GM18868 (cell line): ENCODE measurements at regions not wholly inside any gene's neighbourhood (a gene's known extent, or its start where the extent isn't known, plus 50 kb on each side); places are given as distances from the start of the nearest gene placed in this dataset.
"Not testable (repeated sequence)": the region's sequence is repeated elsewhere in the genome, so short reads cannot be mapped to it uniquely, and the experiment has no call there.

Experiments used
- ATAC-seq: cut with Tn5 transposase; IDR thresholded peaks from one replicate; pipeline ENCODE4 v1.9.1; 2021; ENCODE audit warnings: mild to moderate bottlenecking, moderate library complexity; ENCODE audit not compliant: unreplicated experiment

GRCh38 chr15:62657501-62657900 lies 385.0 kb upstream of the TPM1 start:
- not testable (repeated sequence) for ATAC-seq

DNA sequence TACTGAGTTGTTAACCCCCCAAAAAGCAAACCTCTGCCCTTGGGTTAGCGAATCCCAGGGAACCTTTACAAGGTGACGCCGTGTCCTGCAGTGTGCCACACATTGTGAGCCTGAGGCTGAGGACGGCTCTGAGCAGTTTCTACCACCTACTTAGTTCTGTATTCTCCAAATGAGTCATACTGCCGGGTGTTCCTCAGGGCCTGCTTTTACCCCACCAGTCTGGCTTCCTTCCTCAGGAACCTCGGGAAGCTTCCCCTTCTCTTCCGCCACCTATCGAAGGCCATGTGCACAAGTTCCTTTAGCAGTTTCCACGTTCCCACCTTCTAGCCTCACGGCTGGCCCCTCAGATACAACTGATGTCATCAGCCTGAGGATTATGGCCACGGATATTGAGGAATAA lies 384.0 kb upstream of the TPM1 start:
- ATAC-seq, result peak; percentile 65

DNA sequence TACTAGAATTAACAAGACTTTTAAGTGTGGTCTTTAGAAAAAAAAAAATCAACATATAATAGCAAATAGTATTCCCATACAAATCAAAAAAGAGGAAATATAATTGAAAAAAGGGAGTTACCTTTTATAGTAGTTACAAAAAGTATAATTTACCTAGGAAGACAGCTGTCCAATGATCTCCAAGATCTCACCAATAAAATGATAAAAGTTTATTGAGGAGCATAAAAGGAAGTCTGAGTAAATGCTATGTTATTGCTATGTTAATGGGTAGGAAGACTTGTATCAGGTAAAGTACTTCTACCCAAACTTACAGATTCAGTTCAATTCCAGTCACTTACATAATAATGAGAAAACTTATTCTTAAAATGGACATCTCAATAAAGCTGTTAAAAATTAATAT lies 379.0 kb upstream of the TPM1 start:
- ATAC-seq, result no peak

GRCh38 chr15:62665449-62665848 lies 377.1 kb upstream of the TPM1 start:
- ATAC-seq, result no peak

DNA sequence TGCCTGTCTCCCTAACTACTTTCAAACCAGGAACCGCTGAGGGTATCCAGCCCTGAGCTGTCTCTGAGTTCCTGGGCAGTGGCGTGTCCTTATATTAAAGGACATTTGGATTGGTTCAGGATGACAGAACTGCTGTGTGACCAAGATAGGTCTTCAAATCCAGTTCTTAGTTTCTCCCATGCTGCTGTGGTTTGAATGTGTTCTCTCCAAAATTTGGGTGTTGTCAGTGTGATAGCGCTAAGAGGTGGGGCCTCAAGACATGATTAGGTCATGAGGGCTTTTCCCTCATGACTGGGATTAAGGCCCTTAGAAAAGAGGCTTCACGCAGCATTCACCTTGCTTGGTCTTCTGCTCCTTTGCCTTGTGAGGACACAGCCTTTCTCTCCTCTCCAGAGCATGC lies 376.5 kb upstream of the TPM1 start:
- ATAC-seq, result no peak

- ATAC-seq, result no peak
These were observed 370.3 kb upstream of the TPM1 start for GRCh38 chr15:62672268-62672667.

GRCh38 chr15:62676891-62677290 lies 365.7 kb upstream of the TPM1 start:
- no peak for ATAC-seq

DNA sequence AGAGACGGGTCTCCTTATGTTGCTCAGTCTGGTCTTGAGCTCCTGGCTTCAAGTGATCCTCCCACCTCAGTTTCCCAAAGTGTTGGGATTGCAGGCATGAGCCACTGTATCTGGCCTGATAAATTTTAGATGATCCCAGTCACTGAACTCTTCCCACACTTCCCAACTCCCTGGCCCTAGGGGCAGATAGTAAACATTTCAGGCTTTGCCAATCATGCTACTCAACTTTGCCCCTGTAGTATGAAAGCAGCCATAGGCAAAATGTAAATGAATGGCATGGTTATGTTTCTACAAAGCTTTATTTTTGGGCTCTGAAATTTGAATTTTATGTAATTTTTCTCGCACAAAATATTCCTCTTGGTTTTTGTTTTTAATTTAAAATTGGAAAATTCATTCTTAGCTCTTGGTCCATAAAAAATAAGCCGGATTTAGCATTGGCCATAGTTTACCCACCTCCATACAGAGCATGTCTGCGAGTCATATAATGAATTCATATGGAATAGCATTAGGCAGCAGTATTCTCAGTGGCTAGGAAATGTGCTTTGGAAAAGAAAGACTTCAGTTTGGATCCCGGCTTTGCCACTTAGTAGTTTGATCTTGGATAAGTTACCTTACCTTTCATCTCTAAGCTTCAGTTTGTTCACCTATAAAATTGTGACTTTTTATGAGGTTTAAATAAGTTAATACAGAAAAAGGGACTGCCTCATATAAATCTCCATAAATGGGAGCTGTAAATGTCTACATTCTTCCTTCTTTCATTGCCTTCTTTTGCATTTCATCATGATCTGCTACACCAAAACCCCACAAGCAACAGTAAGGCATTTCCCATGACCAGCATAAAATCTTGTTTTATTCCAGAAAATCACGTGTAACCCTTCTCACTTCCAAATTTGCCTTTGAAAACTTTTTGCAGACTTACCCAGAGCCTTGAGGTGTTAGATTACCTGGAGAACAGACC lies 360.3 kb upstream of the TPM1 start:
- ATAC-seq, result no peak

DNA sequence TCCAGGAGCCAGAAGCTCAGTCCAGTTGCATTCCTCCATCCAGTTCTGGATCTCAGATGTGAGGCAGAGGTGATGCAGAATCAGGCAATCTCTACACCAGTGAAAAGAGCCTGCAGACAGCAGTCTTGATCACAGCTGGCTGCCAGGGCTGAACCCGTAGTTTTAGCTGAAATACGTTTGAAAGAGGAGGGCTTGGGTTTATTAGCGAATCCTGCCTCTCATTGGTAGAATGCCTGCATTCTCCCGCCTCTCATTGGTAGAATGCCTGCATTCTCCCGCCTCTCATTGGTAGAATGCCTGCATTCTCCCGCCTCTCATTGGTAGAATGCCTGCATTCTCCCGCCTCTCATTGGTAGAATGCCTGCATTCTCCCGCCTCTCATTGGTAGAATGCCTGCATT lies 359.4 kb upstream of the TPM1 start:
- not testable (repeated sequence) for ATAC-seq

DNA sequence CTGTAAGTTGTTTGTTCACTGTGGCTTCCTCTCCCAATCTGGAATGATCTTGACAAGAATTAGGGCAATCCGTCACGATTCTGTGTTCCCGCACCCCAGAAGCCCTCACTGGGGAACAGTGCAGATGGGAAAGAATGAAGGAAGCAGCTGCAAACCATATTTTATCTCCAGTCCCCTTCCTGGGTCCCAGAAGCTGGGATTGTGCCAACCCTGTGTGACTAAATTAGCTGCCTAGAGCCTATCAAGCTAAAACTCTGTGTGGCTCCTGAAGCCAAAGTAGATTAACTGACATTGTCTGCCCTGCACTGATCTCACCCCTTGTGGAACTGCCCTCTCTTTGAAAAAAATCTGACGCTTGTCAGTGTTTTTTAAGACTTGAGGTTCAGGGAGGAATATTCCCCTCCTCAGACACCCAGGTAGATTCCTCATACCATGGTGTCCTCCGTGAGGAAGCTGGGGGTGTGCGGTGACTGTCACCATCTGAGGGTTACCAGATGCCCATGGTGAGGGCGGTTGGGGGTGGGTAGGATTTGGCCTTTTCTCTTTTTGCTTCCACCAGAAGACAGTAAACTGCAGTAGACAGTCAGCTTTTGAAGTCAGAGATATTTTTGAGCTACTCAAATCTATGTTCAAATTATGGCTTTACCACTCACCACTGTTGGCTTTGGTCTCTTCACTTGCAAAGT lies 358.3 kb upstream of the TPM1 start:
- no peak for ATAC-seq

GRCh38 chr15:62691008-62691407 lies 351.5 kb upstream of the TPM1 start:
- ATAC-seq, result no peak

DNA sequence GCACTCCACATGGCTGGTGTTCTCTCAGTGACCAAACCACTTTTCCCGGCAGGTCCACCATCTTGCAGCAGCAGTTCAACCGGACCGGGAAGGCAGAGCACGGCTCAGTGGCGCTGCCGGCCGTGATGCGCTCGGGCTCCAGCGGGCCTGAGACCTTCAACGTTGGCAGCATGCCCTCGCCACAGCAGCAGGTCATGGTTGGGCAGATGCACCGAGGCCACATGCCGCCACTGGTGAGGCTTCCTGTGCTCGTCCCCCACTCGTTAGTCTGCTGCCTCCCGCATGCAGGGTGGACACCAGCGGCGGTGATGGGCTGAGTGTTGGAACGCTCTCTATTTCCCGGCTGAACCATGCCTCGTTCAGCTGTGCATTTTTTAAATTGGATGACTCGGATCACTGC lies 344.9 kb upstream of the TPM1 start:
- no peak for ATAC-seq

- no peak for ATAC-seq
These were observed 343.9 kb upstream of the TPM1 start for GRCh38 chr15:62698646-62699045.

DNA sequence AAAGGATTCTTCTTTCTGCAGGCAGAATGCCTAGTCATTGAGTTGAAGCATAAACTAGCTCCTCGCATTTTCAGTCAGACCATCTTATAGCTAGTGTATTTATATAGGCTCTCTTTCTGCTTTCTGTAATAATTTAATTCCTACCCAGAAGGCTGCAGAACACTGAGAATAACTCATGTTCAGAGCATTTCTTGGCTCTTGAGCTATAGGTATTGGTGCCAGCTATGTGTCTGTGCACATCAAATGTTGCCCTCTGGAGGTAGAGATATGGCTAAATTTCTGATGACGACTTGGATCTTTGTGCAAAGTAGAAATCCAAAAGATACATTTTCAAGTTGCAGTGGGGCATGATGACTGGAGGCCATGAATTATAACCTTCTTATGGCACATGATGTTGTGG lies 336.2 kb upstream of the TPM1 start:
- no peak for ATAC-seq

- no peak for ATAC-seq
These were observed 334.1 kb upstream of the TPM1 start for GRCh38 chr15:62708470-62708869.

DNA sequence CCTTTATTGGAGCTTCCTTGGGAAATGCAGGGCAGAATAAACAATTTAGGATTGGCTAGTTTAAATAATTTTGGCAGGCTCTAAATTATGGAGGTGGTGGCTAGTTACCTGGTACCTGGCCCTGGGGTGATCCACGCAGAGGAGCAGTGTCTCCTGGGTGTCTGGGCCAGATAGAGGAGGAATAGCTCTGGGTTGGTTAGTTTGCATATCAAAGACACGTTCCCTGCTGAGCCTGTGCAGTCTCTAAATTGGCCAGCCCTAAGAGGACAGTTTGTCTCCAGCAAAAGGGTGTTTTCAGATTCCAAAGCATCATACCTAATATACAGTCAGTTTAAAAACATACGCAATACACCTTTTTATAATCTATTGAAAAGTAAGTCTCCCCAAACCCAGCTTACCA lies 333.3 kb upstream of the TPM1 start:
- no peak for ATAC-seq

DNA sequence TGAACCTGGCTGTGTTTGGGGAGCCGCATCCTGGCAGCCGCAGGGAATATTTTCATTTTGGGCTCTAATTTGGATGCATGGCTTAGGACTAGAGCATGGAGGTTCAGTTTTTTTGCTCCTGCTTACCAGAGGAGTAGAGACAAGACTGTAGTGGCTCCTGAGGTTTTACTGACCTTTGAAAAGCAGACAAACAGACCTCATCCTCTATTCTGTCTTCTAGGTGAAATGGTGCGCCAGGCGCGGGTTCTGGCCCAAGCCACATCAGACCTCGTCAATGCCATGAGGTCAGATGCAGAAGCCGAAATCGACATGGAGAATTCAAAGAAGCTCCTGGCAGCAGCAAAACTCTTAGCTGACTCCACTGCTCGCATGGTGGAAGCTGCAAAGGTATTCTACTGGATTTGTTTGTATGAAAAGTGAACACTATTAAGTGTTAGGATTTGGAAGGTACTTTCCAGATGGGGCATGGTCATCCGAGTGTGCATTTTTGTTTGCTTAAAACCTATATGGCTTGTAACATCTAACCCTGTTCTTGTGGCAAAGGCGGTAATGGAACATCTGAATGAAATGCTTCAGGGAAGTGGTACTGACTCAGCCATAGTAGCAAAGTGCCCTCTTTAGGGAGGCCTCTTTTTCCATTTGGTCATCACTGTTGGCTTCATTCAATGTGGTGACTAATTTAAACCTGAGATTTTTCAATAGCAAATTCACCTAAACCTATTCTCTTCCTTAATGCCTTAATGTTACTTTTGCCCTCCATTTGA lies 330.7 kb upstream of the TPM1 start:
- ATAC-seq, result no peak

GRCh38 chr15:62712455-62712839 lies 330.1 kb upstream of the TPM1 start:
- no peak for ATAC-seq

- no peak for ATAC-seq
These were observed 326.6 kb upstream of the TPM1 start for GRCh38 chr15:62715946-62716345.

DNA sequence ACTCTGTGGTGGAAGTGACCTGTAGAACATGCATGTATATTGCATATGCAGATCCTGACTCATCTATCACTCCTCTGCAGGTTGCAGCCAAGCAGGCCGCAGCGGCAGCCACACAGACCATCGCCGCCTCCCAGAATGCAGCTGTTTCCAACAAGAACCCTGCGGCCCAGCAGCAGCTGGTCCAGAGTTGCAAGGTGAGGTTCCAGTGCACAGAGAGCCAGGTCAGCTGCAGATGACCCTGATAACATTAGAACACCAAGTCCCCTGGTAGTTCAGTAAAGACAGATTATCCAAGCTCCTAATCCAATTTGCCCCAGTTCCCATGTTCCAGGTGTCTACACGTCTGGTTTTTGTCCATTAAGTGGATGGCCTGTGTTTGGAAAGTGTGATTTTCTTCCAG lies 325.1 kb upstream of the TPM1 start:
- ATAC-seq, result no peak

DNA sequence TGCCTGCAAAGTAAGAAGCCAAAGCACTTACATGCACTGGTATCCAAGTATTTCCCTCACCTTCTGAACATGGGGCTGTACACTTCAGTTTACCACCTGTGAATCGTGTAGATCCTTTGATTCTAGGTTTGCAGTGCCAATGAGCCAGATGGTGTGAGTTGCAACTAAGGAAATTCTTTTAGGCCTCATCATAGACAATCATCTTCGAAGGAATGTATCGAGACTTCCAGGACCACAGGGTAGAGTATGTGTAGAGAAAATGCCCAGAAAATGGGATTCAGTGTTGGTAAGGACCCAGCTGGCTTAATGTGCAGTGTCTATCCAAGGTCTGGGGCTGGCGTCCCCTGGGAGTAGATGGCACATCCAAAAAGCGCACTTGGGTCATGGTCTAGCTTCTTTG lies 323.2 kb upstream of the TPM1 start:
- no peak for ATAC-seq

DNA sequence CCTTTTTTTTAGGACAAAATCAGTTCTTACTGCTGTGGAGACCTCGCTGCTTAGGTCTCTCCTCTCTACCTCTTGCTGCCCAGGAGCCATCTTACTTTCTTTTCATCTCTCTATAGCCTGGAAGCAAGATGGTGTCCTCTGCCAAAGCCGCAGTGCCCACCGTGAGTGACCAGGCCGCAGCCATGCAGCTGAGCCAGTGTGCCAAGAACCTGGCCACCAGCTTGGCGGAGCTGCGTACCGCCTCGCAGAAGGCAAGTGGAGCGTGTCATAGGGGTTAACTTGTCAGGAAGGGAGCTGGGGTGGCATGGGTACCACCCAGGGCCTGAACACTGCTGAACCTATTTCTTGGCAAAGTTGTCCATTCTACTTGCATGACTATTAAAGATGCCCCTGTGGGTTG lies 320.3 kb upstream of the TPM1 start:
- ATAC-seq, result no peak
